HG02852 (cell line): ENCODE measurements at regions not wholly inside any gene's neighbourhood (a gene's known extent, or its start where the extent isn't known, plus 50 kb on each side); places are given as distances from the start of the nearest gene placed in this dataset.
"Not testable (repeated sequence)": the region's sequence is repeated elsewhere in the genome, so short reads cannot be mapped to it uniquely, and the experiment has no call there.

Experiments
- ATAC-seq: cut with Tn5 transposase; IDR thresholded peaks from one replicate; pipeline ENCODE4 v1.9.1; 2021; ENCODE audit warnings: mild to moderate bottlenecking, moderate library complexity; ENCODE audit not compliant: unreplicated experiment

- ATAC-seq: no peak
Observed at GRCh38 chr10:28354511-28354910, 51.6 kb upstream of the MPP7 start.

DNA sequence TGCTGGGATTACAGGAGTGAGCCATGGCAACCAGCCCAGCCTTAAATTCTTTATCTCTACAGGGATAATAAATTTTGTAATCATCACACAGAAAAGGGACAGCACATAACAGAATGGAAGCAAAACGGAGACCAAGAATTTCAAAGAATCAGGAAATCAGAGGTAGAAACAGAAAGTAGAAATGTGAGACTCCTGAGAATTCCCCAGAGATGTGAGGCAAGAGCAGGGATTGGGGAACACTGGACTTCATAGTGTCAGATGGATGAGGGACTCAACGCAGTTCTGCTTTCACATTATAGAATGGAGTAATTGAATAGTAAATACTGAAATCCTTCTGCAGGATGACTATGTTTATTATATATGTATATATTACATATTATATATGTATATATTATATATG is 52.5 kb upstream of the MPP7 start:
- no peak for ATAC-seq

DNA sequence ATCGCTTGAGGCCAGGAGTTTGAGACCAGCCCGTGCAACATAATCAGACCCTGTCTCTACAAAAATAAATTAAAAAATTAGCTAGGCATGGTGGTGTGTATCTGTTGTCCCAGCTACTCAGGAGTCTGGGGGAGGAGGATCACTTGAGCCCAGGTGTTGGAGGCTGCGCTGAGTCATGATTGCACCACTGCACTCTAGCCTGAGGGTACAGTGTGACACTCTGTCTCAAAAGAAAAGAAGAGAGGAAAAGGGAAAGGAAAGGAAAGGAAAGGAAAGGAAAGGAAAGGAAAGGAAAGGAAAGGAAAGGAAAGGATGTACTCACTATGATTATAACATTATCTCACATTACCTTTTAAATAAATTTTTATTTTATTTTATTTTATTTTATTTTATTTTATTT is 56.5 kb upstream of the MPP7 start:
- ATAC-seq: no peak

GRCh38 chr10:28360175-28360574 is 57.3 kb upstream of the MPP7 start:
- no peak for ATAC-seq

- ATAC-seq: no peak
Observed at GRCh38 chr10:28363376-28363775, 60.5 kb upstream of the MPP7 start.

DNA sequence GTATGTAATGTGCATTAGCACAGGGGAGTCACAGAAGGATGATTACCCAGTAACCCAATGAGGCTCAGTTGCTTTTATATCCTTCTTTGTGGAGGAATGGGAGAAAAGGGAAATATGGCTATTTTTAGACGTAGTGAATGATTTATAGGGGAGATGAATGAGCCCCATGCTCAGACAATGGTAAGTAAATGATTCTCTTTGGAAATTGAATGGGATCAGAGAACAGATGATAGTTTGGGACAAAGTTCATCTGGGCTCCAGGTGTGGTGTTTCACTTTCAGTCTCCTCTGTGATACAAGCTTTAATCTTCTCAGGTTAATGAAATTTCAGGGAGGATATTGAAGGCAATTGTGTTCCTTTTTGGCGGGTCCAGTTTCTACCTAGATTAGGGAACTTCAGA is 63.0 kb upstream of the MPP7 start:
- ATAC-seq: no peak

DNA sequence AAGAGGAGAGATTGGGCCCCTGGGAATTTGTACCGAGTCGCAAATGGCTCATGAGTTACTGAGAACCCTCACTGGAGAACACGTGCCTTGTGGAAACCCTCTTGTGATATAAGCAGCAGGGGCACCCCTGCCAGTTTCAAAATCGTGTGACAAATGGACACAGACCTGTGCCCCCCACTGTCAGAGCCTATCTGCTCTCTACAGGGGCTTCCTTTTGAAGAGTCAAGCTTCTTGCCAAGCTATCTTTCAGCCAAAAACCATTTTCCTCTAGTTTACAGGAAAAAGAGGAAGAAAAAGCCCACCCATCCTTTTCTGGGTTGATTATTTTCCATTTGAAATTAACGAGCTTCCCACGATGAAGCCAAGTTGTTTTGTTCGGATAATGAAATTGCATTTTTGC is 64.1 kb upstream of the MPP7 start:
- no peak for ATAC-seq

DNA sequence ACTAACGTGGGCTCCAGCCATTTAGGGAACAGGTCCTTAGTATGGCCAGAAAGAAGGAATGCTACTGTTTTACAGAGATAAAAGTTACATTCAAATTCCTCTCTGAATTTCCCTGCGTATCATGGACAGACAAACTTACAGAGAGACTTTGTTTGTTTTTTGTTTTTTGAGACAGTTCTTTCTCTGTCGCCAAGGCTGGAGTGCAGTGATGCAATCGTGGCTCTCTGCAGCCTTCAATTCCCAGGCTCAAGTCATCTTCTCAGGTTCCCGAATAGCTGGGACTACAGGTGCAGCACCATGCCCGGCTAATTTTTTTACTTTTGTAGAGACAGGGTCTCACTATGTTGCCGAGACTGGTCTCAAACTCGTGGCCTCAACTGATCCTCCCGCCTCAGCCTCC is 64.5 kb upstream of the MPP7 start:
- no peak for ATAC-seq

DNA sequence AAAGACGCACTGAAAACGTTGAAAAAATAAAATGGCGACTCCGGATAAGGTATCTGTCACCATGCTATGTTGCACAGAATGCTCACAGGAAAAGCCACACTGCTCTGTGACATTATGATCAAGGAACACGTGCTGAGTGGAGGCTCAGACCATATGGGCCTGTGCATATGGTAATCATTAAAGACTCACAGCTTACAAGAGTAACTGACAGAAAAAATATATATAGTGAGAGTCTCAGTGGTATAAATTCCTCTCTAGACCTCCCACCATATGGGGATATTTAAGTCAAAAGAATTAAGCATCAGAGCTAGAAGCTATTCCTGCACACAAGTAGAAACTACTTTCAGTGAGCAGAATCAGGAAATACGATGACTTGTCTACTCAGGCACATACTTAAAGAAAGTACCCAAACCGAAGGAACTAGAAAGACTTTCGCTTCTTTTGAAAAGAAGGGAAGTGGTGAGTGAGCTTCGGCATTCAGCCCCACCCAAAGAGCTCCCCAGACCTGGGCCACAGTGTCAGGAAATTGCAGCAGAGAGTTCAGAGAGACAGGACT is 65.1 kb upstream of the MPP7 start:
- peak; percentile 95 for ATAC-seq

- no peak for ATAC-seq
Observed at GRCh38 chr10:28370107-28370835, 67.4 kb upstream of the MPP7 start.

GRCh38 chr10:28371638-28372037 is 68.8 kb upstream of the MPP7 start:
- not testable (repeated sequence) for ATAC-seq

GRCh38 chr10:28374036-28374435 is 71.2 kb upstream of the MPP7 start:
- ATAC-seq: no peak

DNA sequence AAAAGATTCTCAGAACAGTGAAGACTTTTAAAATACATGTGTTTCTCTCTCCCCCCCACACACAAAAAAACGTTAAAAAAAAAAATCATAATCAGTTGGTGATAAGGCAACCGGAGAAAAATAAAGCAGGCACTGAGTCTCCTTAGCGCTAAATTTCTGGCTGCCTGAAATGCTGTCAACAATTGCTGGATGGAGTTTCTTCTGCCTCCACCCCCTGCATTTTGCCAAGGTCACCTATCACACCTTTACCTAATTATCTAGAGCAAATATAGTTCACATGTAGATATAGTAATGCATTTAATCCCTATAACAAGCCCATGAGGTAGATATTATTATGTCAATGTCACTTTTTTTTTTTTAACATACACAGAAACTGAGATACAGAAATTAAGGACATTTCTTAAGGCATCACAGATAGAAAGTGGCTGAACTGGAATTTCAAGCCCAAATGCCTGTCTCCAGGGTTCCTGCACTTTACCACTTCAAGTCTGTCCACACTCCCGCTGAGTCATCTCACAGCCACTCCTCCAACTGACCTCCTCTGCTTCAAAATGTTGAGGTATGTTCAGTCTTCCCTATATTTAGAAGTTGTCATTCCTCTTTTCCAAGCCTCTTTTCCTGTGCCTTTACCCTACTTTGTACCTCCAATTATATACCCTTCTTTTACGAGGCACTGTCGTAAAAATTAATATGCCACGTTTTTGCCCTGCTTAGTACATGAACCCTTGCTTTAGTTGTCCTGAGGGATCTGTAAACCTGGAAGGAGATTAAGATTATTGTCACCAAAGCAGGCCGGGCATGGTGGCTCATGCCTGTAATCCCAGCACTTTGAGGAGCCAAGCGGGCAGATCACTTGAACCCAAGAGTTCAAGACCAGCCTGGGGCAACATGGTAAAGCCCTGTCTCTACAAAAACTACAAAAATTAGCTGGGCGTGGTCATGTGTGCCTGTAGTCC is 72.8 kb upstream of the MPP7 start:
- ATAC-seq: no peak

DNA sequence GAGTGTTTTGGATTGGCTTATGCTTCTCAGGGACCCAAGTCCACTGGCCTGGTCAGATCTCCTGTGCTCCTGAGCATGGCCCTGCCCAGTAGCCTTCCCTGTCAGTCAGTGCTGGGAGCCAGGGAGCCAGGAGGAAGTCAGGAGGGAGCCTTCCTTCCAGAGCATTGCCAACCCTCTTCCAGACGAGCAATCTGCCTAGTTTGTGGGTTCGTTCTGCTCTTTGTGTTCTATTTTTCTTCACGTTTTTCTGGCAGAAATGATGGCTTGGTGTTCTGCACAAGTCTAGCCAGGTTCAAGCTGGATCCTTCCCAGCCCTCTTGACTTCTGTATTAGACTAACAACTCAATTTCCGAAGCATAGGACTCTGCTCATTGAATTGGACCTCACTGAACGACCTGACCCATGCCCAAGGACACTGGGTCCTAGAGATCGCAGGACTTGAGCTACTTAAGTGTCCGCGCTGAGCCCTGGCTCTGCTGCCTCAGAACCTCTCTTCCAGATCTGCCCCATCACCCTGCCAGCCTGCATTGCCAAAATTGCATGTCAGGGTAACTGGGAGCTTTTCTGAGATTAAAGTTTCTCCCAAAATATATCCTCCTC is 76.2 kb upstream of the MPP7 start:
- ATAC-seq: no peak

DNA sequence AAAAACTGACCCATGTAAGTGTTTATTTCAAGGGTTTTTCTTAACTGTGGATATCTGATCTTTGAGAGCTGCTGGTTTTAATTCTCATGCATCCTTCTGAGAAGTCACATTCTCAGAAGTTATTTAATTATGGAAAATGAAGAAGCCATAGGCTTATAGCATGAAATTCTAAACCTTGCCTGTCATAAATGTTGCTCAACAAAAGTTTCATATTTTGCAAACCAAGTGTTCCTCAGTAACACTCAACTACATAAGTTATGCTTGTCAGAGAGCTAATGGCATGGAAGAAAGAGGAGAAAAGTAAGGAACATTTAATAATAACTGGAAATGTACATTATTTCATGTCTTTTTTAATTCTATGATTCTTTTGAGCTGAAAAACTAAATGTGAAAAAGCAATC is 78.6 kb upstream of the MPP7 start:
- ATAC-seq: no peak

- ATAC-seq: peak; percentile 81
Observed at GRCh38 chr10:28381903-28382347, 79.1 kb upstream of the MPP7 start.

DNA sequence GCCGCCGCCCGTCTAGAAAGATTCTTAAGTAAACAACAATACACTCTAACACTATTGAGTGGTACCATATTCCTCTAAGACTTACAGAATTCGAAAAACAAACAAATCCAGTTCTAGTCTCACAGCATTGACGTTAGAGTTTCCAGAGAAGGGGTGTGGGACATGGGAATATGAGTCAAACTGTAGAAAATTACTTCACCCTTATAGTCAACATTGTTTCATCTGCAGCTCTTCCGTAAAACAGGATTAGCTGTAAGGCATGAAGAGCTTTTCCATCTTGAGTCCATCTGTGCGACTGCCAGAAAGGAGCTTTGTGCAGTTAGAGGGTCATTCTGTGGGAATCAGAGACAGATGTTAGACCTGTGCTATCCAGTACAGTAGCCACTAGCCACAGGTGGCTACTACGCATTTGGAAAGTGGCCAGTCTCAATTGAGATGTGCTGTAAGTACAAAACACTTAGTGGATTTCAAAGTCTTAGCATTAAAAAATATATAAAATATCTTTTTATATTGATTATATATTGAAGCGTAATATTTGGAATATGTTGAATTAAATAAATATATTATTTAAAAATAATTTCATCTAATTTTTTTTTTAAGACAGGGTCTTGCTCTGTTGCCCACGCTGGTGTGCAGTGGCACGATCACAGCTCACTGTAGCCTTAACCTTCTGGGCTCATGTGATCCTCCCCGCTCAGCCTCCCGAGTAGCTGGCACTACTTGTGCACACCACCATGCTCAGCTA is 79.8 kb upstream of the MPP7 start:
- no peak for ATAC-seq

- ATAC-seq: no peak
Observed at GRCh38 chr10:28384557-28384956, 81.7 kb upstream of the MPP7 start.

DNA sequence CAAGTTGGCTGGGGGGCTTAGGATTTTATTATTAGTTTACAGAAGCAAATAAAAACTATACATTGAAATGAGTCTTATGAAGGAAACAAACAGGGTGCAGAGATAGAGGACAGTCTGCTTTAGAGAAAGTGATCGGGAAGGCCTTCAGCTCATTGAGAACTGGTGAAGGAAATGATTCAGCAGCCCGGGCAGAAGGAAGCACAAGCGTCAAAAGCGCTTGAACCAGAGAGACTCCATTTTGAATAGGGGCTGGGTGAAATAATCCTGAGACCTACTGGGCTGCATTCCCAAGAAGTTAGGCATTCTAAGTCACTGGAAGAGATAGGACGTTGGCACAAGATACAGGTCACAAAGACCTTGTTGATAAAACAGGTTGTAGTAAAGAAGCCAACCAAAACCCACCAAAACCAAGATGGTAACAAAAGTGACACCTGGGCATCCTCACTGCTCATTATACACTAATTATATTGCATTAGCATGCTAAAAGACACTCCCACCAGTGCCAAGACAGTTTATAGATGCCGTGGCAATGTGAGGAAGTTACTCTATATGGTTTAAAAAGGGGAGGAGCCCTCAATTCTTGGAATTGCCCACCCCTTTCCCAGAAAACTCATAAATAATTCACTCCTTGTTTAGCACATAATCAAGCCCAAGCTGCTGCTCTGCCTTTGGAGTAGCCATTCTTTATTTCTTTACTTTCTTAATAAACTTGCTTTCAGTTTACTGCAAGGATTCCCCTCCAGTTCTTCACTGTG is 83.1 kb upstream of the MPP7 start:
- no peak for ATAC-seq

- ATAC-seq: no peak
Observed at GRCh38 chr10:28386503-28386868, 83.6 kb upstream of the MPP7 start.
